GM19395 (cell line): ENCODE measurements at regions not wholly inside any gene's neighbourhood (a gene's known extent, or its start where the extent isn't known, plus 50 kb on each side); places are given as distances from the start of the nearest gene placed in this dataset.

Experiments
- ATAC-seq: cut with Tn5 transposase; IDR thresholded peaks from one replicate; pipeline ENCODE4 v1.9.1; 2021; ENCODE audit warnings: mild to moderate bottlenecking, moderate library complexity; ENCODE audit not compliant: unreplicated experiment

DNA sequence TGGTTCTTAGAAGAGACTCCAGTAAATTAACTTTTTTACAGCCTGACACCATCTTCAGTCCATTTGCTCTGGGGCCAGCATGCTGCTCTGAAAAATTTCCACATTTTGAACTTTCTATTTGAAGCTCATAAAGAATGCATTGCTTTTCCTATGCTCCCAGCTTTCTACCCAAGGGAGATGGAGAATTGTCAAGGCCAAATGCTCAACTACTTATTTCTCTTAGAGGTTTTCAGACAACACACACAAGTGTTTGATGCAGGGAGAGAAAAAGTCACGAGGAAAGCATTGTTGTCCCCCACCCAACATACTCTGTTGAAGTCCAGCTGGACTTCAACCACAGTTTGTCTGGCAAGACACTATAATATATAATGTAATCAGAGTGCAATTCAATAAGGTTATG lies 100.3 kb upstream of the CADPS start:
- no peak for ATAC-seq

DNA sequence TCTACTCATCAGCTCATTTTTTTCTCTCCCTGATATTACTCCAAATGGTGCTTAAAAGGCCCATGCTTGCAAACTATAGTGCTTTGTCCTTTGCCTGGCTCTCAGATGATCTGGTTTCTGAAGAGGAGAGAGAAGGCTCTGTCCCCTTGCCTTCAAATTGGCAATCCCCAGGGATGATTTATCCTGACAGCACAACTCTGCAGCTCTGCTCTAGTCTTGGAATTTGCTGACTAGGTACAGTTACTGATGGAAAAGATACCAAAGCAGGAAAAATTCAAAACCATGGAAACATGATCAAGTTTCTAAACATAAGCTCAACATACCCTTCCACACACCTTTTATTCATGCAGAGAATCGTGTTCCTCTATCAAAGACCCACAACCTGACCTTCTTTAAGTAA lies 106.7 kb upstream of the CADPS start:
- no peak for ATAC-seq

GRCh38 chr3:62982795-62983455 lies 107.7 kb upstream of the CADPS start:
- ATAC-seq, result no peak

GRCh38 chr3:62986061-62986460 lies 110.8 kb upstream of the CADPS start:
- ATAC-seq, result no peak

GRCh38 chr3:62987721-62988120 lies 112.5 kb upstream of the CADPS start:
- ATAC-seq, result no peak

- no peak for ATAC-seq
Measured at GRCh38 chr3:62990704-62991413, 115.6 kb upstream of the CADPS start.

DNA sequence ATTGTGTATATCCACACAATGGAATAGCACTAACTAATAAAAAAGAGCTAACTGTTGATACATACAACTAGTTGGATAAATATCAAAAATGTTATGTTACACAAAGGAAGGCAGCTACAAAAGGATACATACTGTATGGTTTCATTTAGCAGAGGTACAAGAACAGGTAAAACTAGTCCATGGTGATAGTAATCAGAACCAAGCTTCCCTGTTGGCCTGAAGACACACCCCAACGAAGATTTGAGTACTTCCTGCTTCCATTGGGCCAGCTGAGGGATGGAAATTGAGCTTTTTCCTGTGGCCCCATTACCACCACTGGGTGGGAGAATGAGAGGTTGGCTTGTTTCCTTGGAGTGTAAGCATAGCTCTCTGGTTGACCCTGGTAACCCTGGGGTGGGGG lies 117.3 kb upstream of the CADPS start:
- ATAC-seq, result no peak

DNA sequence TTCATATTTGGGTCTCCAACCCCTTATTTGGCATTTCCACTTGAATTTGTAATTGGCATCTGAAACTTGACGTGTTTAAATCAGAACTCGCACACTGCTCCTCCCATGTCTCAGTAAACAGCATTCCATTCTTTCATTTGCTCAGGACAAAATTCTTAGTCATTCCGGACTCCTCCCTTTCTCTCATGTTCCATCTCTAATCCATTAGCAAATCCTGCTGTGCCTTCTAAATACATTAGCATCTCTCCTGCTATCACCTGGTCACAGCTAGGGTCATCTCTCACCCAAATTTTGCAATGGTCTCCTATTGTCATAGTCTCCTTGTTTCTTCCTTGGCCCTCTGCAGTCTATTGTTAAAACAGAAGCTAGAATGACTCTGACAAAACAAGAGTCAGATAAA lies 119.9 kb upstream of the CADPS start:
- ATAC-seq, result no peak

DNA sequence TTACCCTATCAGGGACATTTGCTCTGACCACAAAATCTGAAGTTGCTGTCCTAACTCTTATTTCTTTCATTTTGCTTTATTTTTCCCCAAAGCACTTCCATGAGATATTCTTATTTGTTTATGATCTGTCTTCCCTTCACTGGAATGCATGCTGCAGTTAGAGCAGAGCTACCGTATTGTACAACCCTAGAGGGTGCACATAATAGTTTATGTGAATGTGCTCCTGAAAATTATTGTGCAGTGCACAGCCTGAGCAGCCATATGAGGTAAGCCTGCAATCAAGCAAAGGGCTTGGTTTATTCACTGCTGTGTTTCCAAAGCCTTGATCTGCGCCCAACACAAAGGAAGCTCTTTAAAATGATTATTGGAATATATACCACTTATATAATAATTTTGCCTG lies 120.3 kb upstream of the CADPS start:
- no peak for ATAC-seq

GRCh38 chr3:62997369-62997768 lies 122.2 kb upstream of the CADPS start:
- ATAC-seq, result no peak

DNA sequence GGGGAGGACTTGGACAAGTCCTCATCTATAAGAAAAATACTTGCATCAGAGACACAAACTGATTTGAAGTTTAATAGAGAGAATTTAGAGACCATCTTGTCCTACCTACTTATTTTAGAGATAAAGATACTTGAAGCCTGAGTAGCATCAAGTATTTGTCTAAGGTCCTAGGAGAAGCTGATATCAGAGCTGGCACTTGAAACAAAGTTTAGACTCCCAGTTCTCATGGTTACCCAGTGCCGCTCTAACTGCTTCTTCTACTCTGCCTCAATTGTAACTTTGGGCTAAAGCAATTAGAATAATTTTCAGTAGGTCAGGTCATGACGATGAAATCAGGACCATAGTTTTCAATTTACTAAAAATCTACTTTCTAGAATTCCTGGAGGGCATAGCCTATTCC lies 123.9 kb upstream of the CADPS start:
- no peak for ATAC-seq

GRCh38 chr3:62999791-63000190 lies 124.6 kb upstream of the CADPS start:
- no peak for ATAC-seq

GRCh38 chr3:63004448-63004847 lies 129.2 kb upstream of the CADPS start:
- no peak for ATAC-seq

DNA sequence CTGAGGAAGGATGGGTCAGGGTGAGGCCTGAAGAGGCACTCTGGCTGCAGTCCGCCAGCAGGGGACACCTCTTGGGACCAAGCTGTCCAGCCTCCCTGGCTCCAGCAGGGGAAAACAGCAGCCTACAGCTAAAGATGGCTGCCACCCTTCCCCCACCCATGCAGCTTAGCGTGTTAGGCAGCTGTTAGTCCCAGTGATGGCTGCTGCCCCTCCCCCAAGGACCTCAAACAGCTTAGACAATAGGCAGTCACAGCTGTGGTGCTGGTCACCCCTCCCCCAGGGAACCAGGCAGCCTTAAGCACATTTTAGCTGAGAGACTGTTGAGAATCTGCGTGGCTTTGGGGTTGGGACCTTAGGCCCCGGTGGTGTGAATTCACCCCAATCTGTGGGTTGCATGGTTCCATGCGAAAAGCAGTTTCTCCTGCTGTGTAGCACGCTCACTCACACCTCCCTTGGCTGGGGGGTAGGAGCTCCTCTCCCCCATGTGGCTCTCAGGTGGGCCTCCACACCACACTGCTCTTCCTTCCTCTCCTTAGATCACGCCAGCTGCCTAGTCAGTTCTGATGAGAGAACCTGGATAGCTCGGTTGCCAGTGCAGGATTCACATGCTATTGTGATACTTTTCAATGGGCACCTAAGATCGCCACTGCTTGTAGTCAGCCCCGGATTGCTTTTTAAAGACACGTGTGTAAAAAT lies 140.5 kb upstream of the CADPS start:
- ATAC-seq, result no peak

DNA sequence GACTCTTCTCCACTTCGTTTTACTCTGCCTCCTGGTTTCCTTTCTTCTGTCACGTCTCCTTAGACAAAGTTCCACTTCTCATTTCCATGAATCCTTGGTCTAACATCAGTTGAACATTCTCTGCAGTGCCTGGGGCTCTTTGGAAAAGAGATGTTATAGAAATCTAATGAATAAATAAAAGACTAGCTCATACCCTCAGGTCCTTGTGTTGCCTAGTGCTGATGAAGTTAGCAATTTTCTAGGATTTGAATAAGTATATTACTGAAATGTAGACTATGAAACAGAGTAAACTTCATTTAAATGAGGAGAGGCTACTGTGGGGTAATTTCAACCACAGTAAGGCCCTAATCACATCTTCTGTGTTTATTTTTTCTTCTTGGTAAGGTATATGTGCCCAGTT lies 146.9 kb upstream of the CADPS start:
- no peak for ATAC-seq

- ATAC-seq, result no peak
Measured at GRCh38 chr3:63026722-63027121, 151.5 kb upstream of the CADPS start.

GRCh38 chr3:63029326-63029725 lies 154.1 kb upstream of the CADPS start:
- ATAC-seq, result no peak

- ATAC-seq, result no peak
Measured at GRCh38 chr3:63029921-63030320, 154.7 kb upstream of the CADPS start.

DNA sequence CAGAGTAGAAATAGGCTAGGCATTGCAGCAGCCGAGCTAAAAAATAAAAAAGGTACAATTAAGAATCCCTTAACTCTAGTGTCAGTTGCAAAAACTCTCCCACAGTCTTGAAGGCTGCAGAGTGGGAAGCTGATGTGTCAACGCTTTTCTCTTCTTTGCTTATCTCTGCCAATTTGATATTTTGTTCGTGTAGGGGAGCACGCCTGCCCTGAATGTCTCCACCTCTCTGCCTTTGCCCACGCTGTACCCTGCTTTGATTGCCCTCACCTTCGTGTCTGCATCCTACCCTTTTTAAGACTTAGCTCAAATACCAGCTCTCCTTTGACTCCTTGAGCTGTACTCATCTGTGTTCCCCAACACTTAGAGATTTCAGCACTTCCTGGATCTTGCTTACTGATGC lies 155.4 kb upstream of the CADPS start:
- no peak for ATAC-seq

DNA sequence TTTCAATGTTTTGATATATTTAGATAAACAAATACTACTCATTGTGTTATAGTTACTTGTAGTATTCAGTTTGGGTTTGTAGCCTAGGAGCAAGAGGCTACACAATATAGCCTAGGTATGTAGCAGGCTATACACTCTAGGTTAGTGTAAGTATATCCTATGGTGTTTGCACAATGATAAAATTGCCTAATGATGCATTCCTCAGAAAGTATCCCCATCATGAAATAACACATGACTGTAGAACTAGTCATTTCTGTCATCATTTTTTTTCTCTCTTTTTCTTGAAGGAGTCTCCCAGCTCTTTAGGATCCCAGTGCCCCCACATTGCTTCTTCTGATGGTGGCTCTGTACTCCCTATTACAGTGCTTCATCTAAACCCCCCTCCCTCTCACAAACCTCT lies 157.7 kb upstream of the CADPS start:
- no peak for ATAC-seq

DNA sequence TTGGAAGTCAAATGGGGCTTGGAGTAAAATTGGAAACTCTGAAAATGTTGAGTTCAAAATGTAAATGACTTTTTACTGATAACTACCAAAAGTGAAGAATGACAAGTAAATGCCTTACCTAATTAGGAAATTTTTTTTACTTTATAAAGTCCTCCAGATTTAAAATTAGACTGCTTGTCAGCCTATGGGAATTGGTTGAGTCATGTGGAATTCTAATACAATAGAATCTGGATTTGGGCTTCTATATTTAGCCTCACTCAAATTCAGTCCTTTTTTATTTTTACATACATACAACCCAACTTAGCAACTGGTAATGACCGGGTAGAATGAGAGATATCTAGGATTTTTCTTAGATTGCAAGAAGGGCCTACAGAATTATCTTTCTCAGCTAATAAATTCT lies 158.9 kb upstream of the CADPS start:
- ATAC-seq, result no peak

GRCh38 chr3:63037116-63037515 lies 161.9 kb upstream of the CADPS start:
- no peak for ATAC-seq
